ENCODE measurements at regions not wholly inside any gene's neighbourhood (a gene's known extent, or its start where the extent isn't known, plus 50 kb on each side); places are given as distances from the start of the nearest gene placed in this dataset.

DNA sequence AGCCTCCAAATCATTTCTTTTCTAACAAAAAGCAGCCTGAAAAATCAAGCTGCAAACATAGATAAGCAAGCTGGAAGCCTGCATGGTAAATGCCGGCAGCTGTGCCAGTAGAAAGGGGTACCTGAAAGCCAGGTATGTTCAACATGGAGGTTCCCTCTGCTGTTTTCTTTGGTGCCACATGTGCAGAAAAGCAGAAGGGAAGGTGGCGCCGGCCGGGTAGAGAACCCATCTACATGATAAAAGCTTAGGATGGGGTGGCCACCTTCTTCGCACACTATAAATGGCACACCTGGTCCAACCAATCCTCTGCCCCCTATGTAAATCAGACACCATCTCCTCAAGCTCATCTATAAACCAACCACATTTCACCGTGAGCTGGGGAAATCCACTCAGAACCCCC is 268.9 kb upstream of the IRX2 start:
- TF ChIP-seq, protein P1, sequence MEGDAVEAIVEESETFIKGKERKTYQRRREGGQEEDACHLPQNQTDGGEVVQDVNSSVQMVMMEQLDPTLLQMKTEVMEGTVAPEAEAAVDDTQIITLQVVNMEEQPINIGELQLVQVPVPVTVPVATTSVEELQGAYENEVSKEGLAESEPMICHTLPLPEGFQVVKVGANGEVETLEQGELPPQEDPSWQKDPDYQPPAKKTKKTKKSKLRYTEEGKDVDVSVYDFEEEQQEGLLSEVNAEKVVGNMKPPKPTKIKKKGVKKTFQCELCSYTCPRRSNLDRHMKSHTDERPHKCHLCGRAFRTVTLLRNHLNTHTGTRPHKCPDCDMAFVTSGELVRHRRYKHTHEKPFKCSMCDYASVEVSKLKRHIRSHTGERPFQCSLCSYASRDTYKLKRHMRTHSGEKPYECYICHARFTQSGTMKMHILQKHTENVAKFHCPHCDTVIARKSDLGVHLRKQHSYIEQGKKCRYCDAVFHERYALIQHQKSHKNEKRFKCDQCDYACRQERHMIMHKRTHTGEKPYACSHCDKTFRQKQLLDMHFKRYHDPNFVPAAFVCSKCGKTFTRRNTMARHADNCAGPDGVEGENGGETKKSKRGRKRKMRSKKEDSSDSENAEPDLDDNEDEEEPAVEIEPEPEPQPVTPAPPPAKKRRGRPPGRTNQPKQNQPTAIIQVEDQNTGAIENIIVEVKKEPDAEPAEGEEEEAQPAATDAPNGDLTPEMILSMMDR (conservative IDR thresholded peaks at IDR 0.05; ENCODE audit: low read depth in 2 of 2) = no peak
- TF ChIP-seq EZH2phosphoT487 (IDR thresholded peaks at IDR 0.05; ENCODE audit: unreplicated experiment) = no peak
- no peak for TF ChIP-seq ZNF114 (CRISPR knock-in tag; IDR thresholded peaks at IDR 0.05)
- no peak for TF ChIP-seq EZH2 (IDR thresholded peaks at IDR 0.05; ENCODE audit: low read depth, unreplicated experiment)
- no peak for TF ChIP-seq POLR2AphosphoS5 (IDR thresholded peaks at IDR 0.05; ENCODE audit: low read depth)
- TF ChIP-seq, protein P2, sequence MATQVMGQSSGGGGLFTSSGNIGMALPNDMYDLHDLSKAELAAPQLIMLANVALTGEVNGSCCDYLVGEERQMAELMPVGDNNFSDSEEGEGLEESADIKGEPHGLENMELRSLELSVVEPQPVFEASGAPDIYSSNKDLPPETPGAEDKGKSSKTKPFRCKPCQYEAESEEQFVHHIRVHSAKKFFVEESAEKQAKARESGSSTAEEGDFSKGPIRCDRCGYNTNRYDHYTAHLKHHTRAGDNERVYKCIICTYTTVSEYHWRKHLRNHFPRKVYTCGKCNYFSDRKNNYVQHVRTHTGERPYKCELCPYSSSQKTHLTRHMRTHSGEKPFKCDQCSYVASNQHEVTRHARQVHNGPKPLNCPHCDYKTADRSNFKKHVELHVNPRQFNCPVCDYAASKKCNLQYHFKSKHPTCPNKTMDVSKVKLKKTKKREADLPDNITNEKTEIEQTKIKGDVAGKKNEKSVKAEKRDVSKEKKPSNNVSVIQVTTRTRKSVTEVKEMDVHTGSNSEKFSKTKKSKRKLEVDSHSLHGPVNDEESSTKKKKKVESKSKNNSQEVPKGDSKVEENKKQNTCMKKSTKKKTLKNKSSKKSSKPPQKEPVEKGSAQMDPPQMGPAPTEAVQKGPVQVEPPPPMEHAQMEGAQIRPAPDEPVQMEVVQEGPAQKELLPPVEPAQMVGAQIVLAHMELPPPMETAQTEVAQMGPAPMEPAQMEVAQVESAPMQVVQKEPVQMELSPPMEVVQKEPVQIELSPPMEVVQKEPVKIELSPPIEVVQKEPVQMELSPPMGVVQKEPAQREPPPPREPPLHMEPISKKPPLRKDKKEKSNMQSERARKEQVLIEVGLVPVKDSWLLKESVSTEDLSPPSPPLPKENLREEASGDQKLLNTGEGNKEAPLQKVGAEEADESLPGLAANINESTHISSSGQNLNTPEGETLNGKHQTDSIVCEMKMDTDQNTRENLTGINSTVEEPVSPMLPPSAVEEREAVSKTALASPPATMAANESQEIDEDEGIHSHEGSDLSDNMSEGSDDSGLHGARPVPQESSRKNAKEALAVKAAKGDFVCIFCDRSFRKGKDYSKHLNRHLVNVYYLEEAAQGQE (IDR thresholded peaks at IDR 0.05; ENCODE audit: unreplicated experiment) = no peak
- TF ChIP-seq JUNB (IDR thresholded peaks at IDR 0.05; ENCODE audit: unreplicated experiment) = no peak
- no peak for TF ChIP-seq CREB1 (CRISPR knock-in tag; IDR thresholded peaks at IDR 0.05; ENCODE audit: low read depth)
- TF ChIP-seq, protein P3, sequence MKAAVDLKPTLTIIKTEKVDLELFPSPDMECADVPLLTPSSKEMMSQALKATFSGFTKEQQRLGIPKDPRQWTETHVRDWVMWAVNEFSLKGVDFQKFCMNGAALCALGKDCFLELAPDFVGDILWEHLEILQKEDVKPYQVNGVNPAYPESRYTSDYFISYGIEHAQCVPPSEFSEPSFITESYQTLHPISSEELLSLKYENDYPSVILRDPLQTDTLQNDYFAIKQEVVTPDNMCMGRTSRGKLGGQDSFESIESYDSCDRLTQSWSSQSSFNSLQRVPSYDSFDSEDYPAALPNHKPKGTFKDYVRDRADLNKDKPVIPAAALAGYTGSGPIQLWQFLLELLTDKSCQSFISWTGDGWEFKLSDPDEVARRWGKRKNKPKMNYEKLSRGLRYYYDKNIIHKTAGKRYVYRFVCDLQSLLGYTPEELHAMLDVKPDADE (IDR thresholded peaks at IDR 0.05) = no peak
- TF ChIP-seq NANOG (IDR thresholded peaks at IDR 0.05; ENCODE audit: borderline replicate concordance) = no peak
- no peak for TF ChIP-seq ZNF331 (CRISPR knock-in tag; IDR thresholded peaks at IDR 0.05; ENCODE audit: low read depth)
- no peak for TF ChIP-seq STAT1 (IDR thresholded peaks at IDR 0.05; ENCODE audit: unreplicated experiment)
